Activated naive CD8-positive, alpha-beta T cell treated with anti-CD3 and anti-CD28 coated beads for 36 hours (primary cell): ENCODE measurements at regions not wholly inside any gene's neighbourhood (a gene's known extent, or its start where the extent isn't known, plus 50 kb on each side); places are given as distances from the start of the nearest gene placed in this dataset.
"Not testable (repeated sequence)": the region's sequence is repeated elsewhere in the genome, so short reads cannot be mapped to it uniquely, and the experiment has no call there.

ENCODE experiments used
- DNase-seq: peaks from one replicate; pipeline ENCODE4 v3.0.0; 2021
- H3K27ac Mint-ChIP-seq: one replicate; pipeline ENCODE4 v1.8.0; 2022; ENCODE audit warnings: mild to moderate bottlenecking, moderate library complexity, mixed read lengths
- H3K27me3 Mint-ChIP-seq: one replicate; pipeline ENCODE4 v1.8.0; 2022; ENCODE audit warnings: mild to moderate bottlenecking, mixed read lengths
- H3K36me3 Mint-ChIP-seq: one replicate; pipeline ENCODE4 v1.8.0; 2021; ENCODE audit warnings: mild to moderate bottlenecking, mixed read lengths
- H3K4me1 Mint-ChIP-seq: one replicate; pipeline ENCODE4 v1.8.0; 2021; ENCODE audit warnings: mixed read lengths
- H3K4me3 Mint-ChIP-seq: one replicate; pipeline ENCODE4 v1.8.0; 2022; ENCODE audit warnings: mild to moderate bottlenecking, moderate library complexity, mixed read lengths
- H3K9me3 Mint-ChIP-seq: one replicate; pipeline ENCODE4 v1.8.0; 2022; ENCODE audit warnings: mixed read lengths

DNA sequence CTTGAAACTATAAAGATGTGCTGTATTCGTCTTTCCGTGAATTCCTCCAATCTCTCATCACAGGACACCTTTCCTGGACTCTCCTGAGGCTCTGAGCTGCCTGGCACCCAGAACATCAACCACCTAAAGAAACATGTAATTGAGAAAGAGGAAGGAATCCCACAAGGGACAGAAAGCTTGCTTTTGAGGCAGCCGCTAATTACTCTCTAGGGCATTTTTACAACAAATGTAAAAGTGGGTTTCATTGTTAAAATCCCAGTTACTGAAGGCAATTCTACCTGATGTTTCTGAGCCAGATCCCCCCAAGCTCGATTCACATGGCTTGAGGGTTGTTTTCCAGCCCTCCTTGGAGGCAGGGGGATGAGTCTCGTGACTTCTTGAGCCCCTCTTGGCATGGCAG is 238.5 kb upstream of the LHX5 start:
- Mint-ChIP-seq H3K4me1 (no peaks in the 10 kb centered on the region), H3K27ac (no peak overlapping the region), H3K36me3 (no peaks in the 10 kb centered on the region), H3K4me3 (no peak overlapping the region), H3K27me3 (peaks cover 25% of the 10 kb centered on the region), H3K9me3 (peaks cover 4% of the 10 kb centered on the region)
- DNase-seq = no peak

DNA sequence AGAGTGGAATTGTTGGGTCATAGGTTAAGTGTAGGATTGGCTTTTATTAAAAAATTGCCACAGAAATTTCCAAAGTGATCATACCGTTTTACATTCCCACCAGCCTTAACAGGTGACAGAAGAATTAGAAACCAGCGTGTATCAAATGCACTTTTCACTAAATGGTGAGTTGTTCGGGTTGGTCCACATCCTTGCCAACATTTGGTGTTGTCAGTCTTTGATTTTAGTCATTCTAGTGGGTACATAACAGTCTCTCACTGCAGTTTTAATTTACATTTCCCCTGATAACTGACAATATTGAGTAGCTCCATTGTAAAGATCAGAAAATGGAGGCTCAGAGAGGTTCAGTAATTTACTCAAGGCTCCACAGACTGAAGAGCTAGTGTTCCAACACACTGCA is 237.8 kb upstream of the LHX5 start:
- Mint-ChIP-seq H3K27me3 (peaks cover 27% of the 10 kb centered on the region), H3K4me1 (no peaks in the 10 kb centered on the region), H3K4me3 (no peak overlapping the region), H3K9me3 (peaks cover 4% of the 10 kb centered on the region), H3K36me3 (no peaks in the 10 kb centered on the region), H3K27ac (no peak overlapping the region)
- DNase-seq = no peak

DNA sequence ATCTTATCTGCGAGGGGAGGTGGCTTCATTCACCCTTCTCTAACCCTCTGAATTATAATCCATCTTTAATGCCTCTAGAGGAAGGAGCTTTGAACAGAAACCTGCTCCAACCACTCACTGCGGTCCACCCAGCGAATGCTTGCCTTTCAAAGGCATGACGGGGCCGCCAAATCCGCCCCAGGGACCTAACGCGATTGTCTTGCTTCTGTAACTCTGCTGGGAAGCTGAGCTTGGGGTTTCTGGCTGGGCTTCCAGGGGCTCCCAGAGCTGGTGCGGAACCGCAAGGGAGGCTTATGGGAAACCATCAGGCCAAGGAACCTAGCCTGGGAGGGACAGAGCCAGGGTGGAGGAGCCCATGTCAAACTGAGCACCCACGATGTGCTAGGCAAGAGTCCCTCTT is 231.2 kb upstream of the LHX5 start:
- Mint-ChIP-seq H3K27me3 (peaks cover 25% of the 10 kb centered on the region), H3K36me3 (no peaks in the 10 kb centered on the region), H3K4me3 (no peak overlapping the region), H3K4me1 (no peaks in the 10 kb centered on the region), H3K9me3 (no peaks in the 10 kb centered on the region), H3K27ac (no peak overlapping the region)
- DNase-seq = no peak

DNA sequence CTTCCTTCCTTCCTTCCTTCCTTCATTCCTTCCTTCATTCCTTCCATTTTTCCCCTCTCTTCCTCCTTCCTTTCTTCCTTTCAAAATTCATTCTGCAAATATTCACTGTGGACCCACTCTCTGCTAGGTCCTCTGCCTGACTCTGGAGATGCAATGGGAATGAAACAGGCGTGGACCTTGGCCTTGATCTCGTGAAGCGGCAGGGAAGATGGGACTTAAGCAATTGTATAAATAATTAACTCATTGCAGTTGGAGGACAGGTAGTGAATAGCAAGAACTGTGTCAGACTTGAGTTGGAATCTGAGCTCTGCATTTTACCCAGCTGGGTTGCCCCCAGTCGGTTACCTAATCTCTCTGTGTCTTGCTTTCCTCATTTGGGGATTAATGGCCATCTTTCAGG is 230.6 kb upstream of the LHX5 start:
- no peaks in the 10 kb centered on the region for H3K4me1 Mint-ChIP-seq
- H3K27me3 Mint-ChIP-seq = peaks cover 20% of the 10 kb centered on the region
- no peak overlapping the region for H3K27ac Mint-ChIP-seq
- no peaks in the 10 kb centered on the region for H3K9me3 Mint-ChIP-seq
- no peak overlapping the region for H3K4me3 Mint-ChIP-seq
- no peaks in the 10 kb centered on the region for H3K36me3 Mint-ChIP-seq
- no peak for DNase-seq

DNA sequence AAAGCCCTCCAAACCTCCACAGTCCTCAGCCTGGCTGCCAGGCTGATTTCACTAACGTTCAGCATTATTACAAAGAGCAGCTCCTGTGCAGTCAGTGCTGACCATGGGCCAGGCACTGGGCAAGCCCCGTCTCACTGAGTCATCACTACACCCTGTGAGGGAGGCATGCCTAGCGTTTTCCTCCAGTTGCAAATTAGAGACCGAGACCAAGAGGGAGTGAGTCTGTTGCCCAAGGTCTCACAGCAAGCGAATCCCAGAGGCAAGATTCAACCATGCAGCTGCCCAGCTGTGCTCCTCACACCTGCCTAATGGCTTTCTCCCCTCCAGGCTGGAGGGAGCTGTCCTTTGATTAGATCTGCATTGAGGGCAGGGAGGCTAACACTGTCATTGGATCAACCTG is 229.3 kb upstream of the LHX5 start:
- no peaks in the 10 kb centered on the region for H3K9me3 Mint-ChIP-seq
- H3K4me3 Mint-ChIP-seq = no peak overlapping the region
- peaks cover 18% of the 10 kb centered on the region for H3K27me3 Mint-ChIP-seq
- no peak for DNase-seq
- H3K4me1 Mint-ChIP-seq = no peaks in the 10 kb centered on the region
- no peaks in the 10 kb centered on the region for H3K36me3 Mint-ChIP-seq
- no peak overlapping the region for H3K27ac Mint-ChIP-seq

DNA sequence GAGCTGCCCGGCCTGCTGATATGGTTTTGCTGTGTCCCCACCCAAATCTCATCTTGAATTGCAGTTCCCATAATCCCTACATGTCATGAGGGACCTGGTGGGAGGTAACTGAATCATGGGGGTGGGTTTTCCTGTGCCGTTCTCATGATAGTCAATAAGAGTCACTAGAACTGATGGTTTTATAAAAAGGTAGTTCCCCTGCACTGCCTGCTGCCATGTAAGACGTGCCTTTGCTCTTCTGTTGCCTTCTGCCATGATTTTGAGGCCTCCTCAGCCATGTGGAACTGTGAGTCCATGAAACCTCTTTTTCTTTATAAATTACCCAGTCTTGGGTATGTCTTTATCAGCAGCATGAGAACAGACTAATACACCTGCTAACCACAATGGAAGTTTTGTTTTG is 228.3 kb upstream of the LHX5 start:
- H3K27ac Mint-ChIP-seq, H3K27me3 Mint-ChIP-seq, H3K4me1 Mint-ChIP-seq, H3K9me3 Mint-ChIP-seq, H3K36me3 Mint-ChIP-seq, DNase-seq, H3K4me3 Mint-ChIP-seq: not testable (repeated sequence)

DNA sequence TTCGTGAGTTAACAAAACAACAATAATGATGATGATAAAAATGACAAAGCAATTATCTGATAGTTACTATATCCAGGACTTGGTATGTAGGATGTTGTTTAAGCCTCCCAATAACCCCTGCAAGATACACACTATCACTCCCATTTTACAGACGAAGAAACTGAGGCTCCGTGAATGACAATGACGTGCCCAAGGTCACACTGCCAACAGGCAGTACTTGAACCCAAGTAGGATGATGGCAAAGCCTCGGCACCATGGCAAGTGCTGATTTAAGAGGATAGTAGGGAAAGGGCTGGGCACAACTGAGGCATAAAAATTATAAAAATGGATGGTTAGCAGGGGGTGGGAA is 226.8 kb upstream of the LHX5 start:
- no peaks in the 10 kb centered on the region for H3K36me3 Mint-ChIP-seq
- no peaks in the 10 kb centered on the region for H3K4me1 Mint-ChIP-seq
- DNase-seq = no peak
- H3K27ac Mint-ChIP-seq = no peak overlapping the region
- peaks cover 4% of the 10 kb centered on the region for H3K27me3 Mint-ChIP-seq
- H3K9me3 Mint-ChIP-seq = no peaks in the 10 kb centered on the region
- no peak overlapping the region for H3K4me3 Mint-ChIP-seq

DNA sequence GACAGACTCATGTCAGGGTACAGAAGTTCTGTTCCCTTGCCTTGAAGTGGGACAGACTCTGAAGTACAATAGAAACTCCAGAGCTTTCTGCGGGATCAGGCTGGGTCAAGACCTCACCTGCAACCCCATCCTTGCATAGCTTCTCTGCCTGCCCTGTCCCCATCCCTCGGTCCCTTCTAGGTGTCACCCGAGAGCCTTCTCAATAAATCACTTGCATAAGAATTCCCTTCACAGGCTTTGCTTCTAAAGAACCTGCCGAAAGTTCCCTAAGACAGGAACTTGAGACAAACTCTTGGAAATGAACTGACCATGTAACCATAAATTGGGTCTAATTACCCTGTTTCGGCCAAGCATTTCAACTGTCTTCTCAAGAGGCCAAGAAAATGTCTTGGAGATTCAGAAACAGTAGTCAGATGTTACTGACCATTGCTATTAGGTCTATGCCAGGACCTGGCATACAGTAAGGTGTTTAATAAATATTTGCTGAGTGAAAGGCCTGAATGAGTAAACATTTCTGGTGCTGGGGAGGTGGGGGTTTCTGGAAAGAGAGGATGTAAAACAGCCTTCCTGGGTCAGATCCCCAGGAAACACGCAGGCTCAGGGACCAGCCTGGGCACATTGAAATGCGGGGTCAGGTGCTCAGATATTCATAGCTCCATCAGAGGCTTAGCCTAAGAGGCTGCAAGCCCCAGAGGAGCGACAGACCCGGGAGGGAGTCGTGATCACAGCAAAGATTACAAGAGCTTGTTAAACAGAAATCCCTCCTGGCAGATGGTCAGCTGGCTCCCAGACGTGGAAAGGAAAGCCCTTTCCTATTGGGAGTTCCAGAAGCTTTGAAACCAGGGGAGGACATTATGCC is 226.2 kb upstream of the LHX5 start:
- Mint-ChIP-seq H3K27ac (no peak overlapping the region), H3K4me1 (no peaks in the 10 kb centered on the region), H3K36me3 (no peaks in the 10 kb centered on the region), H3K27me3 (peaks cover 4% of the 10 kb centered on the region), H3K4me3 (no peak overlapping the region), H3K9me3 (no peaks in the 10 kb centered on the region)
- DNase-seq = no peak

DNA sequence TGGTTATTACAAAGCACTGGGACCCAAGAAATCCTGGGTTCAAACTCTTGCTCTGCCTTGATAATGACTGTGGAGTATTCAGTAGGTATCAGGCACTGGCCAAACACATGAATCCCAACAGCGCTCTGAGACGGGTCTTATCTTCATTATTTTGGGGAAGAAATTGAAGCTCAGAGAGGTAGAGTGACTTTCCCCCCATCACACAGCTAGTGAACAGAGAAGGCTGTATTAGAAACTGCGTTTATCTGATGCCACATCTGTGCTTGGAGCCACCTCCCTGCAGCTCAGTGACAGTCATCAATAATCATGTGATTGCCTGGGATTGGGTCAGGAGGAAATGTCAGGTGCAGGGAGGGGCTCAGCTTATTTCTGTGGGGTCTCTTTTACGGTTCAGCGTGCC is 225.4 kb upstream of the LHX5 start:
- no peak overlapping the region for H3K27ac Mint-ChIP-seq
- DNase-seq = no peak
- H3K27me3 Mint-ChIP-seq = peaks cover 4% of the 10 kb centered on the region
- H3K9me3 Mint-ChIP-seq = no peaks in the 10 kb centered on the region
- H3K4me1 Mint-ChIP-seq = no peaks in the 10 kb centered on the region
- no peak overlapping the region for H3K4me3 Mint-ChIP-seq
- H3K36me3 Mint-ChIP-seq = no peaks in the 10 kb centered on the region

DNA sequence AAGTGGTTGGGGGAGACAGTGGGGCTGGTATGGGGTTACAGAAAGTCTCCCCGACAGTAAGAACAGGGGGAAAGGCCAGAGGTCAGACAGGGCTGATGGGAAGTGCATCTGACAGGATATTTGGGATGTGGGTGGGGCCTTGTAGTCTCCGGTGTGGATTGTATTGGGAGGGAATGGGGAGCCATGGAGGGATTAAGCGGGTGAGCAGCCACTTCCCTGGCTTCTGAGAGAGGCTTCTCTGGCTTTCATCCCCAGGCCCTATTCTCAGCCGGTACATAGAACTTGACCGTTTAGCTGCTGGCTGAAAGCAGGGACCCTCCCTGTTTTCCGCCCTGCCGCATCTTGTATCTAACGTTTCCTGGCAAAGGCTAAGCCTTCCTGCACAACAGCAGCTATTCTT is 222.0 kb upstream of the LHX5 start:
- no peaks in the 10 kb centered on the region for H3K4me1 Mint-ChIP-seq
- no peaks in the 10 kb centered on the region for H3K36me3 Mint-ChIP-seq
- H3K4me3 Mint-ChIP-seq = no peak overlapping the region
- no peak overlapping the region for H3K27ac Mint-ChIP-seq
- no peaks in the 10 kb centered on the region for H3K9me3 Mint-ChIP-seq
- DNase-seq = no peak
- H3K27me3 Mint-ChIP-seq = peaks cover 3% of the 10 kb centered on the region

DNA sequence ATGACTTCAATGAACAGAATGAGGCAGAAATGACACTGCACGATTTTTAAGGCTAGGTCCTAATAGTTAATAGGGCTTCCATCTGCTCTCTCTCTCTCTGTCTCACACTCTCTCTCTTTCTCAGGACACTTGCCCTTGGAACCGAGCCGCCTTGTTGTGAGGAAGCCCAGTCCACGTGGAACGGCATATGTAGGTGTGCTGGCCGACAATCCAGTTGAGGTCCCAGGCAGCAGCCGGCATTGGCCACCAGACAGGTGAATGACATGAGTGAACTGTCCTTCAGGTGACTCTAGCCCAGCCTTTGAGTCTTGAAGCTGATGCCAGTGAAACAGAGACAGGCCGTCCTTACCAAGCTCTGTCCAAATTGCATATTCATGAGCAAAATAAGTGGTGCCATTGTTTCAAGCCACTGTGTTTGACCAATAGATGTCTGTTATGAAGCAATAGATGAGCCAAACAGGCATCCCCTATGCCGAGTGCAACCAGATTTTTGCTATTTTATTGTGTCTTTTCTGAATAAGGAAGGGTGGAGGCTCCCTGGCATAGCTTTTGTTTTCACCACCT is 217.5 kb upstream of the LHX5 start:
- no peak for DNase-seq
- Mint-ChIP-seq H3K4me3 (no peak overlapping the region), H3K36me3 (no peaks in the 10 kb centered on the region), H3K27ac (no peak overlapping the region), H3K4me1 (no peaks in the 10 kb centered on the region), H3K9me3 (no peaks in the 10 kb centered on the region), H3K27me3 (no peaks in the 10 kb centered on the region)

DNA sequence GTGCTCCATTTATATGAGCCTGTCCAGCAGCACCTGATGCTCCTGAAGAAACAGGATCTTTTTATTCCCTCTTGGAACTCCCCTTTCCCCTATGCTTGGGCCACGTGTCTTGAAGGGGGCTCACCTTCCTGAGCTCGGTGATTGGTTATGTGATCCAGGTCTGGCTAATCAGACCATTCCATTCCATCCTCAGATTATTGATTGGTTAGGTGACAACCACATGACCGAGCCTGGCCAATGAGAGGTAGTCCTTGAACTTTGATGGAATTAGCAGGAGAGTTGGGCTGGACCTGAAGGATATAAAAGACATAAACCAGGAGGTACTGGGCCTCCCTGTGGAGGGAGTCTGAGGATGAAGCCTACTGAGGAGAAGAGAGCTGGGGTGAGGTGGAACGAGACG is 216.6 kb upstream of the LHX5 start:
- DNase-seq = no peak
- Mint-ChIP-seq H3K4me3 (no peak overlapping the region), H3K27me3 (no peaks in the 10 kb centered on the region), H3K4me1 (no peaks in the 10 kb centered on the region), H3K27ac (no peak overlapping the region), H3K36me3 (no peaks in the 10 kb centered on the region), H3K9me3 (no peaks in the 10 kb centered on the region)

DNA sequence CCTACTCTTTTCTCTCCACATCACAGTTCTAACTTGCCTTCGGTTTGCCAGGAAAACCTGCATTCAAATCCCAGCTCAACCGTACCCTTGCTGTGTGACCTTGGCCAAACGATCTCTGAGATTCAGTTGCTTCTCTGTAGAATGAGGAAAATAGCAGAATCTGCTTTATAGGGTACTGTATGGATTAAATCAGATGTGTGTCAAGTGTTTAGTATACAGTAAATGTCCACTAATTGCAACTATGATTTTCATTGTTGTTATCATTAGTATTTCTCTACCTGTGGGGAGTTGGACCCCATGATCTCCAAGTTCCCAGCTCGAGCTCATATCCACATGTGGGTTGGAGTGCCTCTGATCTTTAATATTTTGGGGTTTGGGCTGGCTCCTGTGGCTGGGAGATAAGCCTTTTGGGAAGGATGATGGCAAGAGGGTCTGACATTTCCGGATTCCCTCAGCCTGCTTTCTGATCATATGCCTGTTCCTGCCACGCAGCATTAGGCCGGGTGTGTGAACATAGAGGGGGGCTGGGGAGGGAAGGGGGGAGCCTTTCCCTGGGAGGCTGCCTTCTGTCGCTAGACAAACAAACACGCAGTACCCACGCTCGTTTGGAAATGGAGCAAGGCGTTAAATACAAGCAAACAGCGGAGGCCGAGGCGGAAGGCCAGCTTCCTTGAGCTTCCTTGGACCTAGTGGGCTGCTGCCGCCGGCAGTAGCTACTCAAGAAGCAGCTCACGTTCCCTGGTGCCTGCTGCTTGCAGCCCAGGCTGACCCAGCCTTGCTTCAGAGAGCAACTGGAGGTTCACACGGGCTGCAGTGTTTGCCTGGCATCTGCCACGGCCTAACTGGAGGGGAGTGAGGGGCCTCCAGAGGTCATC is 213.5 kb upstream of the LHX5 start:
- H3K4me1 Mint-ChIP-seq = no peaks in the 10 kb centered on the region
- H3K27me3 Mint-ChIP-seq = no peaks in the 10 kb centered on the region
- H3K27ac Mint-ChIP-seq = no peak overlapping the region
- H3K4me3 Mint-ChIP-seq = no peak overlapping the region
- H3K9me3 Mint-ChIP-seq = no peaks in the 10 kb centered on the region
- H3K36me3 Mint-ChIP-seq = no peaks in the 10 kb centered on the region
- DNase-seq = no peak

DNA sequence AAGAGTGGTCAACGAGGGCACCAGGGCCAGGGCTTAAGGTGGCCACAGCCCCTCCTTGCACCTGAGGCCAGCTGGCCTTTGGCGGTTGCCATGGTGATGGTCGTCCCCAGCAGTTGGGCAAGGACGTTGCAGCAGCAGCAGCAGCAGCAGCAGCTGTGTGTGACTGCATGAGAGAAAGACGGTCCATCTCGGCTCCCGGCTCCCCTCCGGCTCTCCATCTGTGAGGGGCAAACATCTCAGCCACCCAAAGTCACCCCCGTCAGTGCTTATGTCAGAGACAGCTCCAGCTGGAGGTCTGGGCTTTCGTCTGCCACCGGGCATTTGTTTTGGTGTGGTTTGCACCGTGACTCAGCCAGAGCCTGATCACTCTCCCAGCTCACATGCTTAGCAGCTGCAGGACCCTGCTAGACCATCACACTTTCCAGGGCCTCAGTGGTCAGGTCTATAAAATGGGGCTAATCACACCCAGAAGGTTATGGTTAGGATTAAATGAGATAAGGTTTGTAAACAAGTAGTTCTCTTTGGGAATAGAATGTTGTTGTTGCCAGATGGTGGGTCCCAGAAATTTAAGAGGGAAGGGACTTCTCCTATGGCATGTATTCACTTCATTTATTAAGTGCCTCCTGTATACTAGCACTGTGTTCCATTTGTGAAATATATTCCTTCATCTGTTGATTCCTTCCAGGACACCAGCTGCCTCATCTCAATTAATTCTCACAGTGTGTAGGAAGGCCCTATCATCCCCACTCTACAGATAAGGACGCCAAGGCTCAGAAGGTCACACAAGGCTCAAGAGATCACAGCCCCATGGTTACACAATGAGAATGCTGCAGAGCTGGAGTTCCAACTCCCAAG is 212.6 kb upstream of the LHX5 start:
- H3K9me3 Mint-ChIP-seq = no peaks in the 10 kb centered on the region
- H3K27me3 Mint-ChIP-seq = no peaks in the 10 kb centered on the region
- no peak for DNase-seq
- H3K36me3 Mint-ChIP-seq = no peaks in the 10 kb centered on the region
- H3K4me1 Mint-ChIP-seq = no peaks in the 10 kb centered on the region
- no peak overlapping the region for H3K4me3 Mint-ChIP-seq
- no peak overlapping the region for H3K27ac Mint-ChIP-seq

DNA sequence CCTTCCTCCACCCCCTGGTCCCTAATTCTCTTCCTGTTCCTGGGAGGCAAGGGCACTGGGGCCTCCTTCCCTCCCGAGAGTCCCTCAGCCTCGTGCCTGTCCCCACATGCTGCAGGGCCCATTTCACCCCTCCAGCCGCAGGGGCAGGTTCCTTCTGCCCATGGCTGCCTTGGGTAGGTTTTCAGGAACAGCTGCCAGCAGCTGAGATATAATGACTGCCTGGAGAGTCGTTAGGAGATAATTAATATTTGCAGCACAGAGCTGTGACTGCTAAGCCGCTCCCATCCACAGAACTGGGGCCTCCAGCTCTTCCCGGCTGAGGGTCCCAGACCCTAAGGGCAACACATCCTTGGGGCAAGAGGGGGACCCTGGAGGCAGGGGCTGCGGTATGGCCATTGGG is 211.9 kb upstream of the LHX5 start:
- Mint-ChIP-seq H3K27ac (no peak overlapping the region), H3K27me3 (no peaks in the 10 kb centered on the region), H3K4me1 (no peaks in the 10 kb centered on the region), H3K9me3 (no peaks in the 10 kb centered on the region), H3K4me3 (no peak overlapping the region), H3K36me3 (no peaks in the 10 kb centered on the region)
- DNase-seq = no peak
